Activated CD4-positive, CD25-positive, alpha-beta regulatory T cell treated with anti-CD3 and anti-CD28 coated beads, Interleukin-2, amount 50 U/mL, for 72 hours (primary cell): ENCODE measurements at regions not wholly inside any gene's neighbourhood (a gene's known extent, or its start where the extent isn't known, plus 50 kb on each side); places are given as distances from the start of the nearest gene placed in this dataset.
"Not testable (repeated sequence)": the region's sequence is repeated elsewhere in the genome, so short reads cannot be mapped to it uniquely, and the experiment has no call there.

Experiments used
- DNase-seq: peaks from one replicate; pipeline ENCODE4 v3.0.0; 2021

GRCh38 chr2:225891771-225892170 is 492.3 kb downstream of the NYAP2 start:
- no peak for DNase-seq

DNA sequence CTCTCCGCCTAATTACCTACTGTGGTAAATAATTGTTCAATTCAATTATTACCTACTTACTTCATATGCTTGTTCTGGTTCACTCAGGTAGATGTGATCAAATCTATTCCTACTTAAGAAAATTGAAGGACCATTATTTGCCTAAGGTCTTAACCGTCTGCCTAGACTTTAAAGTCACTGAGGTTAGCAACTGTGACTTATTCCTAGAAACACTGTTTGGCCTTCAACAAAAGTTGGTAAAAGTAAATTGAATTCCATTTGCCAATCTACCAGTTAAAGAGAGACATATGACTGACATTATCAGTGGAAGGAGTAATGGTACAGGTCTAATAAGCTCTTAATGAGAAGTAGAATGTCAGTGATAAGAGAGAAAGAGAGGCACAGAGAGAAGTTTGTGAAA is 491.5 kb downstream of the NYAP2 start:
- DNase-seq = no peak

DNA sequence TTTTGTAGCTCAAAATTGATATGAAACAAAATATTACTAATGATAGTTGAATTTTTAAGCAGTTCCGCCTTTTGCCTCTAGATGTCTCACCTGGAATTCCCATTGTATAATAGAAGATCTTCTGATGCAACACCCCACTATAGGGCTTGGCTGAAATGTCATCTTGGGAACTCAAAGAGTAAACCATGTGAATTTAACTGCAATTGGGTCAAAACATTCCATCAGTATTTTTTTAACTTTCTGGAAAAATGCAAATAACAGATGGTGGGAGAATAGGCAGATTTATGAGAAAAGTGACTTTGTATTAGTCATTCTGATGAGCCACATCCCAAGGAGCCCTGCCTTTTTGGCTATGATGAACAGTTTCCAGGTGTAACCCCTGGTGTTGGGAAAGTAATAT is 489.9 kb downstream of the NYAP2 start:
- DNase-seq = no peak

- no peak for DNase-seq
Observed at GRCh38 chr2:225867071-225867470, 467.6 kb downstream of the NYAP2 start.

GRCh38 chr2:225865468-225865867 is 466.0 kb downstream of the NYAP2 start:
- no peak for DNase-seq

DNA sequence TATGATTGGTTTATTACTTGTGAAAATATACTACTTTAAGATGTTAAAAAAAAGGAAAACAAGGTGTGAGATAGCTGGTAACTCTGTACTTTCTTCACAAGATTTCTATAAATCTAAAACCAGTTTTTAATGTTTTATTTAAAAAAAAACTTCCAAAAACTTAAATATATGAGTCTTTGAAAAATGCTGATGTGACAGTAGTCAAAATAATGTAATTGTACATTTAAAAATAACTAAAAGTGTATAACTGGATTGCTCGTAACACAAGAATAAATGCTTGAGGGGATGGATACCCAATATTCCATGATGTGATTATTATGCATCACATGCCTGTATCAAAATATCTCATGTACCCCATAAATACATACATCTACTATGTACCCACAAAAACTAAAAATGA is 464.9 kb downstream of the NYAP2 start:
- DNase-seq = no peak

DNA sequence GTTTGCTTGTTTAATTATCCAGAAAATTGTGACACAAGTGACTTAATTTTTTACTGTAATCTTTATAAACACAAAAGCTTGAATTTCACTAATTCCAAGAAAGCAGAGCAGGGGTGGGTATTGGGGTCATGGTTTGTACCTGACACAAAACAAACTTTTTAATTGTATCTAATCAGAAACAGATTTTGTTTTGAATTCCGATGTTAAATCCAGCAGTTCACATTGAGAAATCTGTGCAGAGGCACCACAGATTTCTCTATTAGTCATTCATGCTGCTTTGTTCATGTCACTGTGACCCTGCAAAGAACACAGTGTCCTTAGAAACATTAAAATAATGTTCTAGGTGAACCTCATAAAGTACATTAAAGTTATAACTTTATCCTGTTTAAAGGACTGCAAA is 443.4 kb downstream of the NYAP2 start:
- DNase-seq = no peak

DNA sequence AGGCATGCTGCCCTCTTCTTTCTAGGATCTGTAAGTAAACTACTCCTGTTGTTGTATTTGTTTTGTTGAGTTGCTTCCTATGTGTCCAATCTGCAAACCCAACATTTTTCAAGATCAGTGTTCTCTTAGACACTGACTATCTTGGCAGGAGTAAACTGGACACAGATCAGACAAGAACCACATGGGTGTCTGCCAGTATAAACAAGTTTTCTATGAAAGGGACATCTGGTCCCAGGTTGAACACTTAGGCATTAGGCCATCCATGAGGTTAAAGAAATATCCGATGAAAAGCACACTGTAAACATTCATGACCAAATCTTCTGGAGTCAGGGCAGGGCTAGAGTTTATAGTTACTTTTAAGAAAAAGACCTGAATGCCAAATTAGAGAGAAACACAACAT is 441.8 kb downstream of the NYAP2 start:
- no peak for DNase-seq

GRCh38 chr2:225837328-225837727 is 437.8 kb downstream of the NYAP2 start:
- no peak for DNase-seq

DNA sequence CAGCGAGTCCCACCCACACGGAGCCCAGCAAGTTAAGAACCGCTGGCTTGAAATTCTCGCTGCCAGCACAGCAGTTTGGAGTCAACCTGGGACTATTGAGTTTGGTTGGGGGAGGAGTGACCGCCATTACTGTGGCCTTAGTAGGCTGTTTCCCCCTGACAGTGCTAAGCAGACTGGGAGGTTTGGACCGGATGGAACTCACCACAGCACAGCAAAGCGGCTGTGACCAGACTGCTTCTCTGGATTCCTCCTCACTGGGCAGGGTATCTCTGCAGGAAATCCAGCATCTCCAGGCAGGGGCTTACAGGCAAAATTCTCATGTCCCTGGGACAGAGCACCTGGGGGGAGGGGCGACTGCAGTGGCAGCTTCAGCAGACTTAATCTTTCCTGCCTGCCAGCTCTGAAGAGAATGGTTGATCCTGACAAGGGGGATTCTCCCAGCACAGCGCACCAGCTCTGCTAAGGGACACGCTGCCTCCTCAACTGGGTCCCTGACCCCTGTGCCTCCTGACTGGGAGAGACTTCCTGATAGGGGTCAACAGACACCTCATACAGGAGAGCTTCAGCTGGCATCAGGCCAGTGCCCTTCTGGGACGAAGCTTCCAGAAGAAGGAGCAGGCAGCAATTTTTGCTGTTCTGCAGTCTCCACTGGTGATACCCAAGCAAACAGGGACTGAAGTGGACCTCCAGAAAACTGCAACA is 425.4 kb downstream of the NYAP2 start:
- no peak for DNase-seq

DNA sequence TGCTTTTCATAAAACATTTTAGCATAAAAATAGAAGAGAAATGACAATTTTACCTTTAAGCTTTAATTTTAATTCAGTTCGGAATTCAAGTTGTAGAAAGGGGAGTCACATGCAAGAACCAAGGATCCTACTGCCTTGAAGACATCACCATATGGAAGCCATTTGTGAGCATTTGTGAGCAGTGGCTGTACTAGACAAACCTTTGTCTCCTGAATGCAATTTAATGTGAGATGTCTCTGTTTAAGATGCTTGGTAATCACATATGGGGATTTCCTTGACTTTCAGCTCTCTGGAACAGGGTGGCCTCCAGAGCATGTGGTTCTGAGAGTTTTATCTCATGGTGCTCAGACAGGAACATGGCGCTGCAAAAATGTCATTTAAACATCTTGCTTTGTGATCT is 421.8 kb downstream of the NYAP2 start:
- no peak for DNase-seq

DNA sequence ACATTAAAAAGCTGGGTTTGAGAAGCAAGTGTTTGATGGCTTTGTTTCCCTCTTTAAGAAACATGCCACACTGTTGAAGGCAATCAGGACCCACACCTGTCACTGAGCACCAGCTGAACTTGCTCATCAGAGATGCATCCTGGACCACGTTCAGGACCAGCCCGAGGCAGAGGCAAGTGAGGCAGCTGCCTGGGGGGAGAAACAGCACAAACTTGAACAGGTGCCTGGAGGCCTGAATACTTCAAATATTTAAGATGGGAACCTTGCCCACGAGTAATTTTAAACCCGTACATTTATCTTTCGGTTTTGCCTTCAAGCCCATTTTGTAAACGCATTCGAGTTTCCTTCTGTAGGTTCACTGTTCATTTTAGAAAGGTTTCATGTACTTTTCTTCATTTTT is 421.3 kb downstream of the NYAP2 start:
- DNase-seq = no peak

DNA sequence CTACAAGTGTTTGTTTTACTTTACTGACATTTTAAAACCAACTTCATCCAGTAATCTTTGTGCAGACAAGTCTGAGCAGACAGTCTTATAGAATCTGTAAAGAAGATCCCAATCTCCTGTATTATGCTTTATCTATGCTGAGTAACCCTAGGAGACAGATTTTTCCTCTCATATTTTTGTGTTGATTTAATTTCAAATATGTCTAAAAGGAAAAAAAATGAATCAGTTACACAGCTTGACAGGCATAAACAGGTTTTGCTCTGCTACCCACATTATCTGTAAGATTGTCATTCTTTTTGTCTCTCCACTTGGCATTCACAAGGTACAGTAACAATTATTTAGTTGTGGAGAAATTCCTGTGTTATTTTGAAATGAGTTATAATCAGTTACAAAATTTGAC is 415.0 kb downstream of the NYAP2 start:
- DNase-seq = no peak

DNA sequence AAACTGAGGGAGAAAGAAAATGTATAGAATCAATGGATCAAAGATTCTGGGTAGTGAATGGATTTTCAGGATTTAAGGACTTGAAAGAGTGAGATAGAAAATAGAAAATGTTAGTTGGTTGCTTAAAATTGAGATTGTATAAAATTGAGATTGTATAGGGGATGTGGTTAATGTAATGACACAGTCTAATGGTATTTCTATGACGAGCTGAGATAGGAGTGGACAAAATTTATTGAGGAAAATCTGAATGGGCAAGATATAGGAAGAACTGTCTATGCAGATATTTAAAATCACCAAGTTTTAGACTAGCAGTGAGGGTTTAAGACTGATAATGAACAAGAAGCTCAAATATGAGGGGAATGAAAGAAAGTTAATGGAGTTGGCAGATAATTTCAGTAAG is 406.6 kb downstream of the NYAP2 start:
- no peak for DNase-seq

GRCh38 chr2:225802076-225802475 is 402.6 kb downstream of the NYAP2 start:
- not testable (repeated sequence) for DNase-seq

DNA sequence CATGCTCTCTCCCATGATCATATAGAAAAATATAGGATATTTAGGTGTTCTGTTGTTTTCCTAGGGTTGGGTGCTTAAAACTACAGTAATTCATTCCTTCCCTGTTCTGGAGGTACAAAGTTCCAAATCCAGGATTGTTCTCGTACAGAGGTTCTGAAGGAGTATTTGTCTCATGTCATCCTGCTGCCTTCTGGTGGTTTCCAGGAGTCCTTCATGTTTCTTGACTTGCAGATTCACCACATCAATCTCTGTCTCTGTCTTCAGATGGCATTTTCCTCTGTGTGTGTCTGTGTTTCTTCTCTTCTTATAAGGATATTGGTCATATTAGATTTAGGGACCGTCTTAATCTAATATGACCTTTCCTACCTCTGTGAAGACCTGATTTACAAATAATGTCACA is 397.9 kb downstream of the NYAP2 start:
- DNase-seq = no peak

DNA sequence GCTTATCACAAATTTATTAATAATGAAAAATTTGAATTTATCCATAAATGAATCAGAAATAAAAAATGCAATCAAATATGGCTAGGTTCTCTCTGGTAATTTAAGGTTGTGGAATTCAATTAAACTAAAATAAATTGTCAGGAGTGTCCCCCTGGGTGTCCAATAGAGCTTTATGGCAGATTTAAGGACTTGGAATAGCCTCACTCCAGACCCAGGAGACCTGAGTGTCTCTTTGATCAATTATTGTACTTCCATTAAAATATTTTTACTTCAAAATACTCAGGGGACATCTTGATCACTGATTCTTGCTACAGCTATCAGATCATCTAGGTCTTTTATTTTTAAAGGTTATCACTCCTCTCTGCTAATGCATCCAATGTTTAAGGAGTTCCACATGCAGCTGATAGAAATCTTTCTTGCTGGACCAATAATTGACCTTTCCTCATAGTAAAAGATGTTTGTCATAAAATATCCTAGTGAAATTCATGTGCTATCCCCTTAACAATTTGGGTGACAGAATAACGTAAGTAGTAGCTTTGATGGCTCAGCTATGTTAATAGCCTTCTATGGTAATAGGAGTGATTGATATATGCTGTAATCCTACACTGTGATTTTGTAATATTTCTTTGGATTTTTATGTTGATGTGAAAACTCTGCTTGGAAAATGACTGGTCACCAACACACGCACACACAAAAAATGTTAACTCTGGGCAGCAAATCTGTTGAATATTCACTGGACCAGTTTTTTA is 395.3 kb downstream of the NYAP2 start:
- DNase-seq = no peak

- DNase-seq = no peak
Observed at GRCh38 chr2:225793736-225794550, 394.4 kb downstream of the NYAP2 start.

- DNase-seq = no peak
Observed at GRCh38 chr2:225788571-225789094, 389.1 kb downstream of the NYAP2 start.

DNA sequence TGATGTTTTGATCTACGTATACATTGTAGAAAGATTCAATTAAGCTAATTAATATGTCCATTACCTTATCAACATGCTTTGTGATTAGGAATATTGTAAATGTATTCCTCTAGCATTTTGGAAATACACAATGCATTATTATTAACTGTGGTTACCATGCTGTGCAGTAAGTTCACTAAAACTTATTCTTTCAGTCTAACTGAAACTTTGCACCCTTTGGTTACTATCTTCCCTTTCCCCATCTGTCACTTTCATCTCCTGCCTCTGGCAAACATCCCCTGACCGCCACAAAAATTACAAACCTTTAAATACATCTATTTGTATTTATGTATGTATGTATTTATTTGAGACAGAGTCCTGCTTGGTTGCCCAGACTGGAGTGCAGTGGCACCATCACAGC is 388.0 kb downstream of the NYAP2 start:
- DNase-seq = no peak

GRCh38 chr2:225781991-225782390 is 382.5 kb downstream of the NYAP2 start:
- no peak for DNase-seq

DNA sequence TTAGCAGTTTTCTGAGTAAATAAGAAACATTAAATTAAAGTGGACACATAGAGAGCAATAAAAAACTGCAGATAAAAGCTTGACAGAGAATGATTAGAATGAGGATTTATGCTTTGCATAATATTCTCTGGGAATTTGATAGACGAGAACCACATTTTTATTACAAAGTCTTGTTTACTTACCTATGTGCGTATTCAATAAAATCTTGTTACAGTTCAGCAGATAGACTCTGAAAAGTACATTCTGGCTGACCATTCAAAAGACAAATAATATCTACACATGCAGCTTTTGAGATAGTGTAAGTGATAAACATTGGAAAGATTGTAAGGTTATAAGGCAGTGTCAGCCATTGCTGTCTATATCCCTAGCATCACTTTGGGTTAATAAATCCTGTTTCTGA is 381.6 kb downstream of the NYAP2 start:
- DNase-seq = no peak

DNA sequence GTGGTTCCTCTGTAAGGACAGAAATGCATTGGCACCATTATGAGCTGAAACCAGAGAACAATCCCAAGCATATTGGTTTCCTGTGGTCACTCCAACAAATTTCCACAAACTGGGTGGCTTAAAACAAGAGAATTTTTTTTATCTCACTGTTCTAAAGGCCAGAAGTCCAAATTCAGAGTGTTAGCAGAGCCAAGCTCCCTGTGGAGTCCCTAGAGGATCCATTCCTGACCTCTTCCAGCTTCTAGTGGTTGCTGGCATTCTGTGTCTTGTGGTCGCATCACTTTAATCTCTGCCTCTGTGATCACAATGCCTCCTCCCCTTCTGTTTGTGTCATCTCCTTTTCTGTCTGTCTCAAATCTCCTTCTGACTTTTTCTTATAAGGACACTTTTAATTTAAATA is 380.3 kb downstream of the NYAP2 start:
- no peak for DNase-seq

- DNase-seq = no peak
Observed at GRCh38 chr2:225773148-225773547, 373.6 kb downstream of the NYAP2 start.
